ENCODE measurements at regions not wholly inside any gene's neighbourhood (a gene's known extent, or its start where the extent isn't known, plus 50 kb on each side); places are given as distances from the start of the nearest gene placed in this dataset.

GRCh38 chr20:58088625-58089024 lies 139.8 kb downstream of the ANKRD60 start:
- WGBS, 2 experiments (ENCODE audit: insufficient coverage in 2 of 2): 93% methylated on average over 6 to 7 of the region's 7 CpGs
- H3K4me3 ChIP-seq (ENCODE audit: extremely low read depth, insufficient read depth, low read length, poor library complexity, severe bottlenecking): no peak overlapping the region
- no peaks in the 10 kb centered on the region for H3K9me3 ChIP-seq (ENCODE audit: control insufficient read depth, low read length)
- no peak overlapping the region for H3K27ac ChIP-seq (ENCODE audit: low read depth, low read length, severe bottlenecking)
- H3K4me1 ChIP-seq (ENCODE audit: control insufficient read depth, insufficient read depth, low read length, poor library complexity, severe bottlenecking): no peaks in the 10 kb centered on the region
- no peaks in the 10 kb centered on the region for H3K36me3 ChIP-seq (ENCODE audit: control insufficient read depth, insufficient read depth, low read length)

DNA sequence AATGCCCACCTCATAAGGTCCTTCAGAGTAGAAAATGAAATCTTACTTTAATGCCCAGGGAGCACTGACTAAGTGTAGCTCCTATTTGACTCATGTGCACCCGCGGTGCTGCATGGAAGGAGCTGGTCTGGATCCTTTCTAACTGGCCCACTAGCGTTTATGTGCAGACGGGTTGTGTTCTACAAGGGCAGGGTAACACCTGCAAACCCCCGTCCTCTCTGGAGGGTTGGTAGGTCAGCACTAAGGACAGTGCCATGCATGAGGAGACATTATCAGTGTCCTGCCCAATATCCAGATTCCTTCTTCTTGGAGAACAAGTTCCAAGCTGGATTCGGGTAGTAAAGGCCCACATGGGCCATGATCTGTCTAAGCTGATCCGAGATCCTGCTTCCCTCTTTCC lies 140.3 kb downstream of the ANKRD60 start:
- WGBS, 2 experiments (ENCODE audit: insufficient coverage in 2 of 2): 83 to 89% methylated on average over 7 of the region's 7 CpGs
- Histone ChIP-seq H3K4me3 (ENCODE audit: extremely low read depth, insufficient read depth, low read length, poor library complexity, severe bottlenecking) (no peak overlapping the region), H3K9me3 (ENCODE audit: control insufficient read depth, low read length) (no peaks in the 10 kb centered on the region), H3K27ac (ENCODE audit: low read depth, low read length, severe bottlenecking) (no peak overlapping the region), H3K4me1 (ENCODE audit: control insufficient read depth, insufficient read depth, low read length, poor library complexity, severe bottlenecking) (no peaks in the 10 kb centered on the region), H3K36me3 (ENCODE audit: control insufficient read depth, insufficient read depth, low read length) (no peaks in the 10 kb centered on the region)

DNA sequence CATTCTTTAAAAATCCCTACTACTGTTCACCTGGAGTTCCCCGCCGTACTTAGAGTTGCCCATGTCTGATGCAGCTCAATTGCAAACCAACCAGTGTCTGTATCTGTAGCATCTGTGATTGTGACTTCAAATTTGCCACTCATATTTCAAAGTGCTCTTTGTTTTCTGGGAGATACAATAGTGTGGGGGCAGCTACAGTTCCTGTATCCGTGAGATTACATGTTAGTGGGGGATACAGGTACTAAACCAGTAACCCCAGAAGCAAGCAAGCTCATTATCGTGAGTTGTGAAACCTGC lies 140.9 kb downstream of the ANKRD60 start:
- Histone ChIP-seq H3K9me3 (ENCODE audit: control insufficient read depth, low read length) (no peaks in the 10 kb centered on the region), H3K4me1 (ENCODE audit: control insufficient read depth, insufficient read depth, low read length, poor library complexity, severe bottlenecking) (no peaks in the 10 kb centered on the region), H3K36me3 (ENCODE audit: control insufficient read depth, insufficient read depth, low read length) (no peaks in the 10 kb centered on the region), H3K4me3 (ENCODE audit: extremely low read depth, insufficient read depth, low read length, poor library complexity, severe bottlenecking) (no peak overlapping the region), H3K27ac (ENCODE audit: low read depth, low read length, severe bottlenecking) (no peak overlapping the region)
- 56 to 78% methylated on average over 1 to 2 of the region's 4 CpGs for WGBS, 2 experiments (ENCODE audit: insufficient coverage in 2 of 2)

GRCh38 chr20:58086763-58087561 lies 141.5 kb downstream of the ANKRD60 start:
- H3K27ac ChIP-seq (ENCODE audit: low read depth, low read length, severe bottlenecking): no peak overlapping the region
- no peaks in the 10 kb centered on the region for H3K4me1 ChIP-seq (ENCODE audit: control insufficient read depth, insufficient read depth, low read length, poor library complexity, severe bottlenecking)
- H3K4me3 ChIP-seq (ENCODE audit: extremely low read depth, insufficient read depth, low read length, poor library complexity, severe bottlenecking): no peak overlapping the region
- 79 to 85% methylated on average over 12 of the region's 13 CpGs for WGBS, 2 experiments (ENCODE audit: insufficient coverage in 2 of 2)
- H3K36me3 ChIP-seq (ENCODE audit: control insufficient read depth, insufficient read depth, low read length): no peaks in the 10 kb centered on the region
- no peaks in the 10 kb centered on the region for H3K9me3 ChIP-seq (ENCODE audit: control insufficient read depth, low read length)

- Histone ChIP-seq H3K4me3 (ENCODE audit: extremely low read depth, insufficient read depth, low read length, poor library complexity, severe bottlenecking) (no peak overlapping the region), H3K9me3 (ENCODE audit: control insufficient read depth, low read length) (no peaks in the 10 kb centered on the region), H3K27ac (ENCODE audit: low read depth, low read length, severe bottlenecking) (no peak overlapping the region), H3K36me3 (ENCODE audit: control insufficient read depth, insufficient read depth, low read length) (no peaks in the 10 kb centered on the region), H3K4me1 (ENCODE audit: control insufficient read depth, insufficient read depth, low read length, poor library complexity, severe bottlenecking) (no peaks in the 10 kb centered on the region)
- 93 to 100% methylated on average over 2 to 4 of the region's 6 CpGs for WGBS, 2 experiments (ENCODE audit: insufficient coverage in 2 of 2)
These were observed 143.5 kb downstream of the ANKRD60 start for GRCh38 chr20:58084966-58085365.

DNA sequence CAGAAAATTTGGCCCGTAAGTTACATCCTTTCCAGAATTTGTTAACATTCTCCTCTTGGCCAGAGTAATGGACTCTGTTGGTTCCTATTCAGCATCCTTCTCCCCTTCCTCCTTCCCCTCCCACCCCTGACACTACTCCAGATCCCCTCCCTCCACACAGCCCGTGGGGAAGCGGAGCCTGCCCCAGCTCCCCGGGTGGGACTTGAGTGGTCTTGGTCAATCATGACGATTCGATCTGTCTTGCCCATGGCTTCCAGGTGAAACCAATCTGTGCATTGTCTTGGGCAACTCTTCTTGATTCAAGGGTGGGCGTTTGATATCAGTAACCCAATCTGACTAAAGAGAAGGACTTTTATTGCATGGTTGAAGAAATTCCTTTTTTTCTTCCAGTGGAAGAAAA lies 143.9 kb downstream of the ANKRD60 start:
- Histone ChIP-seq H3K27ac (ENCODE audit: low read depth, low read length, severe bottlenecking) (no peak overlapping the region), H3K4me3 (ENCODE audit: extremely low read depth, insufficient read depth, low read length, poor library complexity, severe bottlenecking) (no peak overlapping the region), H3K36me3 (ENCODE audit: control insufficient read depth, insufficient read depth, low read length) (no peaks in the 10 kb centered on the region), H3K9me3 (ENCODE audit: control insufficient read depth, low read length) (no peaks in the 10 kb centered on the region), H3K4me1 (ENCODE audit: control insufficient read depth, insufficient read depth, low read length, poor library complexity, severe bottlenecking) (no peaks in the 10 kb centered on the region)
- 88 to 97% methylated on average over 6 to 7 of the region's 7 CpGs for WGBS, 2 experiments (ENCODE audit: insufficient coverage in 2 of 2)

GRCh38 chr20:58081846-58082245 lies 146.6 kb downstream of the ANKRD60 start:
- Histone ChIP-seq H3K9me3 (ENCODE audit: control insufficient read depth, low read length) (peaks cover 4% of the 10 kb centered on the region), H3K27ac (ENCODE audit: low read depth, low read length, severe bottlenecking) (no peak overlapping the region), H3K4me3 (ENCODE audit: extremely low read depth, insufficient read depth, low read length, poor library complexity, severe bottlenecking) (no peak overlapping the region), H3K36me3 (ENCODE audit: control insufficient read depth, insufficient read depth, low read length) (no peaks in the 10 kb centered on the region), H3K4me1 (ENCODE audit: control insufficient read depth, insufficient read depth, low read length, poor library complexity, severe bottlenecking) (no peaks in the 10 kb centered on the region)
- WGBS, 2 experiments (ENCODE audit: insufficient coverage in 2 of 2): 83 to 100% methylated on average over 1 of the region's 1 CpG

DNA sequence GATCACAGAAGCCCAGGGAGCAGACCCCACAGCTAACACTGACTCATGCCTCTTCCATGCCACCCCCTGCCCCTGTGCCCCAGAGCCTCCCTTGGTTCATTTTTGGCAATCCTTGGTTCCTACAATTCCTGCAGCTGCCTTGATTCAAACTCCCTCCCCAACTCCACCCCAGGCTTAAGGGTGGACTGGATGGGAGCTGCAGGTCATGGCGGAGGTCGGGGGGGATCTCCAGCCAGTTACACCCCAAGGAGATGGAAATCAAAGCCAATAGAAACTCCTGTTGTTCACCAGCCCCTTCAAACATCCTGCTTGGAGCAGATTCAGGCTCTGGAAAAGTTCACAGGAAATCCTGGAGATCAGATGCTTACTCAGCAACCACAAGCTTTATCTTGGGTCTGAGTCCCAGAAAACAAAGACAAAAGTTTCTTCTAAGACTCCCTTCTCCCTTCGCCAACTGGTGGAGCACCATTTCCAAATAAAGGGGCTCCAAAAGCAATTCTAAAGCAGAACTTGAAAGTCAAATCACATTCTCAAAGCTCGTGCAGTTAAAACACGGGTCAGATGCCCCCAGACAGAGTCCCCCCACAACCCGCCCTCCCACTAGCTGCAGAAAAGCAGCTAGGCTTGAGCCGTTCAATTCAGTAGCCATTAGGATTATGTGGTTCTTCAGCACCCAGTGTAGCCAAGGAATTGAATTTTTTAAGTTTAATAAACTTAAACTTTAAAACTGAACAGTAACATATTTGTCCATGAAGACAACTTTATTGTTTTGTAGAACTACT lies 149.5 kb downstream of the ANKRD60 start:
- WGBS, 2 experiments (ENCODE audit: insufficient coverage in 2 of 2): 76 to 100% methylated on average over 3 to 4 of the region's 7 CpGs

DNA sequence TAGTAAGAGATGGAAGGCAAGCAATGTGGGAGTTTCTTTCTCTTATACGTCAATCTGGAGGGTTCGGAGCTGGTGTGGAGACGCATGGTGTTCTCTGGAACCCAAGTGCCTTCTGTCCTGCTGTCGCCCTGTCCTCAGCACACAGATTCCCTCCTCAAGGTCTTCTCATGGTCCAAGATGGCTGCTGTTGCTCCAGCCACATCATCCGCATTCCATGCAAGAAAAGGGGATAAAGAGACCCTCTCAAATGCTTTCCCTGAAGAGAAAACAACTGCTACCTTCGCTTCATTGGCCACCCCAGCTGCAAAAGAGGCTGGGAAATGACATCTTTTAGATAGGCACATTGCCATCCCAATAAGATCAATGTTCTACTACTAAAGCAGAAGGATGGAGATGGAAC lies 151.2 kb downstream of the ANKRD60 start:
- 80 to 96% methylated on average over 5 of the region's 6 CpGs for WGBS, 2 experiments (ENCODE audit: insufficient coverage in 2 of 2)
- H3K4me3 ChIP-seq (ENCODE audit: extremely low read depth, insufficient read depth, low read length, poor library complexity, severe bottlenecking): no peak overlapping the region

More for the DNA sequence above, 149.5 kb downstream of the ANKRD60 start:
- peak overlapping the region; percentile 12 for H3K27ac ChIP-seq (ENCODE audit: low read depth, low read length, severe bottlenecking)
- H3K4me3 ChIP-seq (ENCODE audit: extremely low read depth, insufficient read depth, low read length, poor library complexity, severe bottlenecking): no peak overlapping the region
- H3K9me3 ChIP-seq (ENCODE audit: control insufficient read depth, low read length): peaks cover 4% of the 10 kb centered on the region
- H3K4me1 ChIP-seq (ENCODE audit: control insufficient read depth, insufficient read depth, low read length, poor library complexity, severe bottlenecking): peaks cover 11% of the 10 kb centered on the region
- H3K36me3 ChIP-seq (ENCODE audit: control insufficient read depth, insufficient read depth, low read length): no peaks in the 10 kb centered on the region

DNA sequence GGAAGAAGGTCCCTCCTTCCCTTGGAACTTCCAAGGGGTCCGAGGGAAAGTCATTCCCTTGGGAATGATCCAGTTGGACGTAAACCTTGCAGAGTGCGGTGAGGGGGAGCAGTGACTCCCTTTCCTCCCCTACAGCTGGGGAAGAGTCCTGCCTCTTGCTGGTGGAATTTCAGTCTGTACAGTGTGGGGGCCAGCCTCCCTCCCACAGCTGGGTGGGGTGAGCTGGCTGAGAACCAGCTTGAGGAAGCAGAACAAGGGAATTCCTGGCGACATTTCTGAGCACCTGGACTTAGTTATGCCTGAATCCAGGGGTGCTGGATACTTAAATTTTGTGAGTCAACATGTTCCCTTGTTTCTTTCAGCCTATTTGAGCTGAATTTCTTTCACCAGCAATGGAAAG lies 152.0 kb downstream of the ANKRD60 start:
- Histone ChIP-seq H3K4me3 (ENCODE audit: extremely low read depth, insufficient read depth, low read length, poor library complexity, severe bottlenecking) (no peak overlapping the region), H3K27ac (ENCODE audit: low read depth, low read length, severe bottlenecking) (no peak overlapping the region), H3K4me1 (ENCODE audit: control insufficient read depth, insufficient read depth, low read length, poor library complexity, severe bottlenecking) (peaks cover 11% of the 10 kb centered on the region), H3K9me3 (ENCODE audit: control insufficient read depth, low read length) (peaks cover 4% of the 10 kb centered on the region), H3K36me3 (ENCODE audit: control insufficient read depth, insufficient read depth, low read length) (no peaks in the 10 kb centered on the region)
- 75 to 90% methylated on average over 1 to 2 of the region's 4 CpGs for WGBS, 2 experiments (ENCODE audit: insufficient coverage in 2 of 2)

More for the DNA sequence above, 151.2 kb downstream of the ANKRD60 start:
- Histone ChIP-seq H3K4me1 (ENCODE audit: control insufficient read depth, insufficient read depth, low read length, poor library complexity, severe bottlenecking) (peaks cover 11% of the 10 kb centered on the region), H3K9me3 (ENCODE audit: control insufficient read depth, low read length) (peaks cover 4% of the 10 kb centered on the region), H3K27ac (ENCODE audit: low read depth, low read length, severe bottlenecking) (no peak overlapping the region), H3K36me3 (ENCODE audit: control insufficient read depth, insufficient read depth, low read length) (no peaks in the 10 kb centered on the region)
